ENCODE measurements at regions not wholly inside any gene's neighbourhood (a gene's known extent, or its start where the extent isn't known, plus 50 kb on each side); places are given as distances from the start of the nearest gene placed in this dataset.

- Histone ChIP-seq H3K27ac (no peak overlapping the region), H3K27me3 (no peaks in the 10 kb centered on the region), H3K36me3 (no peaks in the 10 kb centered on the region), H3K4me3 (no peak overlapping the region), H3K9me3 (no peaks in the 10 kb centered on the region), H3K4me1 (no peaks in the 10 kb centered on the region)
- DNase-seq (no peak), FAIRE-seq (no peak), ATAC-seq (no peak)
- intact Hi-C loops (cut with DNase I), result no loop called here
- WGBS, 2 donors, result 72 to 87% methylated on average over 3 of the region's 3 CpGs
- no peak for TF ChIP-seq CTCF (IDR thresholded peaks at IDR 0.05)
Measured at GRCh38 chr14:85822236-85822635, 292.3 kb downstream of the FLRT2 start.

GRCh38 chr14:85817430-85817829 lies 287.5 kb downstream of the FLRT2 start:
- FAIRE-seq (no peak), DNase-seq (no peak), ATAC-seq (no peak)
- Histone ChIP-seq H3K36me3 (no peaks in the 10 kb centered on the region), H3K27ac (no peak overlapping the region), H3K4me1 (no peaks in the 10 kb centered on the region), H3K9me3 (no peaks in the 10 kb centered on the region), H3K4me3 (no peak overlapping the region), H3K27me3 (no peaks in the 10 kb centered on the region)
- intact Hi-C loops (cut with DNase I), result no loop called here
- 58 to 64% methylated on average over 1 of the region's 1 CpG for WGBS, 2 donors
- no peak for TF ChIP-seq CTCF (IDR thresholded peaks at IDR 0.05)

GRCh38 chr14:85813040-85813439 lies 283.1 kb downstream of the FLRT2 start:
- TF ChIP-seq CTCF (IDR thresholded peaks at IDR 0.05), result no peak
- WGBS, 2 donors, result 54 to 79% methylated on average over 2 of the region's 2 CpGs
- H3K27ac ChIP-seq, result no peak overlapping the region
- no peak overlapping the region for H3K4me3 ChIP-seq
- intact Hi-C loops (cut with DNase I), result no loop called here
- FAIRE-seq, result no peak
- H3K9me3 ChIP-seq, result no peaks in the 10 kb centered on the region
- no peaks in the 10 kb centered on the region for H3K27me3 ChIP-seq
- DNase-seq, result no peak
- H3K36me3 ChIP-seq, result no peaks in the 10 kb centered on the region
- H3K4me1 ChIP-seq, result no peaks in the 10 kb centered on the region
- ATAC-seq, result no peak

GRCh38 chr14:85811340-85811739 lies 281.4 kb downstream of the FLRT2 start:
- no peak for DNase-seq
- Histone ChIP-seq H3K27ac (no peak overlapping the region), H3K4me1 (no peaks in the 10 kb centered on the region), H3K27me3 (no peaks in the 10 kb centered on the region), H3K9me3 (no peaks in the 10 kb centered on the region), H3K36me3 (no peaks in the 10 kb centered on the region), H3K4me3 (no peak overlapping the region)
- no peak for TF ChIP-seq CTCF (IDR thresholded peaks at IDR 0.05)
- intact Hi-C loops (cut with DNase I), result no loop called here
- 49 to 50% methylated on average over 1 of the region's 1 CpG for WGBS, 2 donors
- ATAC-seq, result no peak
- no peak for FAIRE-seq

GRCh38 chr14:85799668-85800067 lies 269.7 kb downstream of the FLRT2 start:
- WGBS, 2 donors, result 71 to 86% methylated on average over 2 of the region's 2 CpGs

More at GRCh38 chr14:85799668-85800067, 269.7 kb downstream of the FLRT2 start:
- Histone ChIP-seq H3K36me3 (no peaks in the 10 kb centered on the region), H3K27ac (no peak overlapping the region), H3K27me3 (no peaks in the 10 kb centered on the region), H3K4me3 (no peak overlapping the region), H3K9me3 (no peaks in the 10 kb centered on the region), H3K4me1 (no peaks in the 10 kb centered on the region)
- intact Hi-C loops (cut with DNase I), result no loop called here
- TF ChIP-seq CTCF (IDR thresholded peaks at IDR 0.05), result no peak
- ATAC-seq (no peak), FAIRE-seq (no peak), DNase-seq (no peak)
